ENCODE measurements at regions not wholly inside any gene's neighbourhood (a gene's known extent, or its start where the extent isn't known, plus 50 kb on each side); places are given as distances from the start of the nearest gene placed in this dataset.
"Not testable (repeated sequence)": the region's sequence is repeated elsewhere in the genome, so short reads cannot be mapped to it uniquely, and the experiment has no call there.

- Histone ChIP-seq H3K4me3 (no peak overlapping the region), H3K9ac (no peak overlapping the region), H3K27ac (no peak overlapping the region), H4K20me1 (no peaks in the 10 kb centered on the region), H3K36me3 (no peaks in the 10 kb centered on the region), H3K9me3 (no peaks in the 10 kb centered on the region), H3K4me1 (no peaks in the 10 kb centered on the region), H3K4me2 (no peak overlapping the region), H3K27me3 (no peaks in the 10 kb centered on the region)
- no peak for TF ChIP-seq Cebpa-rat (IDR thresholded peaks at IDR 0.05)
These were observed 416.2 kb downstream of the C12orf50 start for GRCh38 chr12:87612996-87613395.

DNA sequence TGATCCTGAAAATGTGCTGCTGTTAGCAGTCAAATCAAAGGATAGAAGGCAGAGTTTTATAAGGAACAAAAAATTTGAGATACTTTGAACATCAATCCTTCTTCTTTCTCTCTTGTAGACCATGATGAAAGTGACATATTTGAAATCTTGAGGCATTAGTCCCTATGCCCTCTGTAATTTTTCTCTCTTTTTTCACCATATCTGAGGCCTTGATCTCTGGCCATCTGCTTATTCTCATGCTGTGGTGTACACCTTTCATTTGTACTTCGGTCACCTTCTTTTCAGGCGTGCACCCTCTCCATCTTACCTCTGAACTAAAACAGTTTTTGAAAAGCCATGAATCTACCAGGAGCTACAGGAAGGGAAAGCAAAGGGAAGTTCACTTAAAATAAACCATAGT is 420.9 kb downstream of the C12orf50 start:
- Histone ChIP-seq H3K4me3 (no peak overlapping the region), H3K27me3 (no peaks in the 10 kb centered on the region), H3K36me3 (no peaks in the 10 kb centered on the region), H3K9ac (no peak overlapping the region), H4K20me1 (no peaks in the 10 kb centered on the region), H3K9me3 (no peaks in the 10 kb centered on the region), H3K4me1 (no peaks in the 10 kb centered on the region), H3K4me2 (no peak overlapping the region), H3K27ac (no peak overlapping the region)
- no peak for TF ChIP-seq Cebpa-rat (IDR thresholded peaks at IDR 0.05)

GRCh38 chr12:87603727-87604126 is 425.5 kb downstream of the C12orf50 start:
- Histone ChIP-seq H3K9me3 (no peaks in the 10 kb centered on the region), H3K27ac (no peak overlapping the region), H4K20me1 (no peaks in the 10 kb centered on the region), H3K9ac (no peak overlapping the region), H3K4me3 (no peak overlapping the region), H3K27me3 (no peaks in the 10 kb centered on the region), H3K4me2 (no peak overlapping the region), H3K4me1 (no peaks in the 10 kb centered on the region), H3K36me3 (no peaks in the 10 kb centered on the region)
- TF ChIP-seq Cebpa-rat (IDR thresholded peaks at IDR 0.05): no peak

DNA sequence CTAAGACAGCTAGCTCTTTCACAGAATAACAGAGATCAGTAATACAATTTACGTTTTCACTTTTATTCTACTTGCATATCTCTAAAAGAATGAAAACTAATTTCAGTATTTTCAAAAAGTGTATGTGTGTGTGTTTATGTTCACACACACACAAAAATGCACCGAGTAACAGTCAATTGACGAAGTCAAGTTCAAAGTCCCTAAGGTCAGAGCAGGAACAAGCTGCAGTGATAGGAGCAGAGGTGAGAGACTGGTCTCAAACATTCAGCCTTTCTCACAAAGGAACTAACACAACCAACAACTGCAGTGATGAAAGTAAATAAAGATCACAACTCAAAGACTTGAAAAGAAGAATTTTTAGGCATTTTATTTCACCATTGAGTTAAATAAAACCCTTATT is 429.7 kb downstream of the C12orf50 start:
- TF ChIP-seq Cebpa-rat (IDR thresholded peaks at IDR 0.05): no peak
- Histone ChIP-seq H3K36me3 (no peaks in the 10 kb centered on the region), H3K27me3 (no peaks in the 10 kb centered on the region), H3K9me3 (no peaks in the 10 kb centered on the region), H3K4me2 (no peak overlapping the region), H3K27ac (no peak overlapping the region), H3K4me3 (no peak overlapping the region), H3K4me1 (no peaks in the 10 kb centered on the region), H3K9ac (no peak overlapping the region), H4K20me1 (no peaks in the 10 kb centered on the region)

DNA sequence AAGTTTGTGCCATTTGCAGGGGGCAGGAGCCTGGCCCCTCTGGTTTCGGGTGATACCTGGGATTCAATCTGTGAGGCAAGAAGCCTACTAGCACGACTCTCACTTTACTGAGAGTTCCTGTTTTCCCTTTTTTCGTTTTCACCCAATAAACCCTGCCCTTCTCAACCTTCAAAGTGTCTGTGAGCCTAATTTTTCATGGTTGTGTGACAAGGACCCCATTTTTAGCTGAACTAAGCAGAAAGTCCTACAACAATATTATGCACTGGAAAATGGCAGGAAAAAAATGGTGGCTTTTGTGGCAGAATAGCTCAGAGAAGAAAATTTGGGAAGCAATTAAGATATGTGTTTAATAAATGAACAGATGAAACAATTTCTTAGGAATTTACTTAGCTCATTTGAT is 432.1 kb downstream of the C12orf50 start:
- H3K4me3 ChIP-seq: no peak overlapping the region
- H3K4me2 ChIP-seq: no peak overlapping the region
- H3K36me3 ChIP-seq: no peaks in the 10 kb centered on the region
- no peaks in the 10 kb centered on the region for H3K27me3 ChIP-seq
- no peaks in the 10 kb centered on the region for H3K4me1 ChIP-seq
- no peaks in the 10 kb centered on the region for H4K20me1 ChIP-seq
- H3K9ac ChIP-seq: no peak overlapping the region
- no peak overlapping the region for H3K27ac ChIP-seq
- no peak for TF ChIP-seq Cebpa-rat (IDR thresholded peaks at IDR 0.05)
- no peaks in the 10 kb centered on the region for H3K9me3 ChIP-seq

- no peak overlapping the region for H3K4me3 ChIP-seq
- TF ChIP-seq Cebpa-rat (IDR thresholded peaks at IDR 0.05): no peak
- H3K27me3 ChIP-seq: no peaks in the 10 kb centered on the region
- H3K9me3 ChIP-seq: no peaks in the 10 kb centered on the region
- no peak overlapping the region for H3K4me2 ChIP-seq
- no peak overlapping the region for H3K9ac ChIP-seq
- H3K27ac ChIP-seq: no peak overlapping the region
- no peaks in the 10 kb centered on the region for H4K20me1 ChIP-seq
- H3K4me1 ChIP-seq: no peaks in the 10 kb centered on the region
- H3K36me3 ChIP-seq: no peaks in the 10 kb centered on the region
These were observed 432.6 kb downstream of the C12orf50 start for GRCh38 chr12:87596636-87597035.

GRCh38 chr12:87596134-87596533 is 433.1 kb downstream of the C12orf50 start:
- Histone ChIP-seq H3K4me2 (no peak overlapping the region), H3K36me3 (no peaks in the 10 kb centered on the region), H3K4me3 (no peak overlapping the region), H4K20me1 (no peaks in the 10 kb centered on the region), H3K27ac (no peak overlapping the region), H3K9me3 (no peaks in the 10 kb centered on the region), H3K27me3 (no peaks in the 10 kb centered on the region), H3K9ac (no peak overlapping the region), H3K4me1 (no peaks in the 10 kb centered on the region)
- no peak for TF ChIP-seq Cebpa-rat (IDR thresholded peaks at IDR 0.05)

- Histone ChIP-seq H3K4me2 (no peak overlapping the region), H3K27me3 (no peaks in the 10 kb centered on the region), H3K27ac (no peak overlapping the region), H3K36me3 (no peaks in the 10 kb centered on the region), H3K4me1 (no peaks in the 10 kb centered on the region), H3K9me3 (no peaks in the 10 kb centered on the region), H3K9ac (no peak overlapping the region), H4K20me1 (no peaks in the 10 kb centered on the region), H3K4me3 (no peak overlapping the region)
- TF ChIP-seq Cebpa-rat (IDR thresholded peaks at IDR 0.05): no peak
These were observed 443.2 kb downstream of the C12orf50 start for GRCh38 chr12:87585882-87586557.

DNA sequence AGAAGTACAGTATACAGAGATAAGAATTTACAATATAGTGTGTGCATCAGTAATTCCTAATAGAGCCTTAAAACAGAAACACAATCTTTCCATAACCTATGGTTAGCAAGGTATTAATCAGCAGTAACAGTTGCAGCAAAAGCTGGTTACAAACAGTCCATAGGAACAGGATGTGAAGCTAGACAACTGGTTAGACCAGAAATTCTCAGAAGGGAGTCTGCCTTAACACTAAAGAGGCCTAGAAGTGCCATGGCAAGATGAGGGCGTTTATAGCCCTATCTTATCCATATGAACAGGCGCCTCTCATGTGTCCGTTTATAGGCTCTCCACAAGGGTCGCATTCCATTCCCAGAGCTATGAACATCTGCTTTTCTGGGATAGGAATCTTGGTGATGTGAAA is 450.1 kb downstream of the C12orf50 start:
- not testable (repeated sequence) for H3K36me3 ChIP-seq, H3K4me2 ChIP-seq, H4K20me1 ChIP-seq, H3K27me3 ChIP-seq, H3K27ac ChIP-seq, H3K4me1 ChIP-seq, H3K4me3 ChIP-seq, H3K9me3 ChIP-seq, H3K9ac ChIP-seq

- Histone ChIP-seq H3K27me3 (no peaks in the 10 kb centered on the region), H3K27ac (no peak overlapping the region), H3K4me2 (no peak overlapping the region), H3K4me1 (no peaks in the 10 kb centered on the region), H3K36me3 (no peaks in the 10 kb centered on the region), H3K9me3 (no peaks in the 10 kb centered on the region), H3K9ac (no peak overlapping the region), H4K20me1 (no peaks in the 10 kb centered on the region), H3K4me3 (no peak overlapping the region)
- no peak for TF ChIP-seq Cebpa-rat (IDR thresholded peaks at IDR 0.05)
These were observed 453.3 kb downstream of the C12orf50 start for GRCh38 chr12:87575906-87576305.

GRCh38 chr12:87566918-87567317 is 462.3 kb downstream of the C12orf50 start:
- H3K9me3 ChIP-seq, H3K27me3 ChIP-seq, H3K9ac ChIP-seq, H3K4me2 ChIP-seq, H3K27ac ChIP-seq, H3K36me3 ChIP-seq, H3K4me1 ChIP-seq, H4K20me1 ChIP-seq, H3K4me3 ChIP-seq: not testable (repeated sequence)
